ENCODE measurements at regions not wholly inside any gene's neighbourhood (a gene's known extent, or its start where the extent isn't known, plus 50 kb on each side); places are given as distances from the start of the nearest gene placed in this dataset.

DNA sequence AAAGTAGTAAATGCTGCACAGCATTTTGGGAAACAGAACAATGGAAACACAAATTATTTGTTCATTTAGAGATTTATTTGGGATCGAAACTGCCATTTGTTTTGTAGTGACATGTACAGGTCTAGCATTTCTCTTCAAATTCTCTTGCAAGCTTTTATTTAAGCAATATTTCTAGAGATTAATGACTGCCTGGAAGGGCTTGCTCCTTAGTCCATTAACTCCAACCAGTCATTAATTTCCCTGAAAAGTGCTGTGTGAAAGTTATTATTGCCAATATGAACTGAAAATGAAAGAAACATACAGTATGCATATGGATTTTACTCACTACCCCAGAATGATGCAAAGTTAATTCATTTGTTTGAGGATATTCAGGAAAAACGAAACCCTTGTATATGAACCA lies 1349.6 kb upstream of the FLRT2 start:
- TF ChIP-seq, protein P1, sequence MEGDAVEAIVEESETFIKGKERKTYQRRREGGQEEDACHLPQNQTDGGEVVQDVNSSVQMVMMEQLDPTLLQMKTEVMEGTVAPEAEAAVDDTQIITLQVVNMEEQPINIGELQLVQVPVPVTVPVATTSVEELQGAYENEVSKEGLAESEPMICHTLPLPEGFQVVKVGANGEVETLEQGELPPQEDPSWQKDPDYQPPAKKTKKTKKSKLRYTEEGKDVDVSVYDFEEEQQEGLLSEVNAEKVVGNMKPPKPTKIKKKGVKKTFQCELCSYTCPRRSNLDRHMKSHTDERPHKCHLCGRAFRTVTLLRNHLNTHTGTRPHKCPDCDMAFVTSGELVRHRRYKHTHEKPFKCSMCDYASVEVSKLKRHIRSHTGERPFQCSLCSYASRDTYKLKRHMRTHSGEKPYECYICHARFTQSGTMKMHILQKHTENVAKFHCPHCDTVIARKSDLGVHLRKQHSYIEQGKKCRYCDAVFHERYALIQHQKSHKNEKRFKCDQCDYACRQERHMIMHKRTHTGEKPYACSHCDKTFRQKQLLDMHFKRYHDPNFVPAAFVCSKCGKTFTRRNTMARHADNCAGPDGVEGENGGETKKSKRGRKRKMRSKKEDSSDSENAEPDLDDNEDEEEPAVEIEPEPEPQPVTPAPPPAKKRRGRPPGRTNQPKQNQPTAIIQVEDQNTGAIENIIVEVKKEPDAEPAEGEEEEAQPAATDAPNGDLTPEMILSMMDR (IDR thresholded peaks at IDR 0.05) = no peak
- TF ChIP-seq ZFX (IDR thresholded peaks at IDR 0.05; ENCODE audit: borderline replicate concordance) = no peak

Measured in 22Rv1 (cell line).